Activated CD4-positive, alpha-beta T cell treated with anti-CD3 and anti-CD28 coated beads, Interleukin-2, amount 10 ng/mL, durations not matched to agents 24 days and 14 days (primary cell): ENCODE measurements at regions not wholly inside any gene's neighbourhood (a gene's known extent, or its start where the extent isn't known, plus 50 kb on each side); places are given as distances from the start of the nearest gene placed in this dataset.
"Not testable (repeated sequence)": the region's sequence is repeated elsewhere in the genome, so short reads cannot be mapped to it uniquely, and the experiment has no call there.

ENCODE experiments used
- DNase-seq: peaks from one replicate; pipeline ENCODE4 v3.0.0; 2022
- H3K27ac Mint-ChIP-seq: one replicate; pipeline ENCODE4 v1.8.0; 2022; ENCODE audit warnings: mild to moderate bottlenecking, mixed read lengths
- H3K27me3 Mint-ChIP-seq: one replicate; pipeline ENCODE4 v1.8.0; 2022; ENCODE audit warnings: mixed read lengths
- H3K36me3 Mint-ChIP-seq: one replicate; pipeline ENCODE4 v1.8.0; 2022; ENCODE audit warnings: low read depth, mild to moderate bottlenecking, mixed read lengths
- H3K4me1 Mint-ChIP-seq: one replicate; pipeline ENCODE4 v1.8.0; 2021; ENCODE audit warnings: mixed read lengths
- H3K4me3 Mint-ChIP-seq: one replicate; pipeline ENCODE4 v1.8.0; 2022; ENCODE audit warnings: mild to moderate bottlenecking, moderate library complexity, mixed read lengths
- H3K9me3 Mint-ChIP-seq: one replicate; pipeline ENCODE4 v1.8.0; 2021; ENCODE audit warnings: mixed read lengths
- intact Hi-C: fragments of 100-400 bp; cut with micrococcal nuclease; formaldehyde crosslinking; loops from one replicate; pipeline ENCODE4 v1.15.1; 2023

DNA sequence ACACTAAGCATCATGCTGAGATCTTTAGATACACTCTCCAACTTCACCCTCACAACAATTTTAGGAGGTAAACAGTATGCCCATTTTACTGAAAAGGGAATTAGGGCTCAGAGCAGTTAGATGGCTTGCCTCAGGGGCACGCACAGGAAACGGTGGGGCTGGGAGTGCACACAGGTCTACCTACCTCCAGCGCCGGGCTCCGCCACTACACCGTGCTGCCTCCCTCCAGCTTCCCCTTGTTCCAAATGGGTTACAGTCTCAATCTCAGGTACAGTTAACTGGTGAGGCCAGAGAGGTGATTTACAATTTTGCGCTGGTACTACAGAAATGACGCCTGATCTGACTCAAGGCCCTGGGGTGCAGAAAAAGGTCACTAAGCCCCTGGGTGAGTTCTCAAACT, 142.0 kb downstream of the NOC3L start:
- no peak overlapping the region for H3K4me3 Mint-ChIP-seq
- intact Hi-C loops, result no loop called here
- no peak for DNase-seq

DNA sequence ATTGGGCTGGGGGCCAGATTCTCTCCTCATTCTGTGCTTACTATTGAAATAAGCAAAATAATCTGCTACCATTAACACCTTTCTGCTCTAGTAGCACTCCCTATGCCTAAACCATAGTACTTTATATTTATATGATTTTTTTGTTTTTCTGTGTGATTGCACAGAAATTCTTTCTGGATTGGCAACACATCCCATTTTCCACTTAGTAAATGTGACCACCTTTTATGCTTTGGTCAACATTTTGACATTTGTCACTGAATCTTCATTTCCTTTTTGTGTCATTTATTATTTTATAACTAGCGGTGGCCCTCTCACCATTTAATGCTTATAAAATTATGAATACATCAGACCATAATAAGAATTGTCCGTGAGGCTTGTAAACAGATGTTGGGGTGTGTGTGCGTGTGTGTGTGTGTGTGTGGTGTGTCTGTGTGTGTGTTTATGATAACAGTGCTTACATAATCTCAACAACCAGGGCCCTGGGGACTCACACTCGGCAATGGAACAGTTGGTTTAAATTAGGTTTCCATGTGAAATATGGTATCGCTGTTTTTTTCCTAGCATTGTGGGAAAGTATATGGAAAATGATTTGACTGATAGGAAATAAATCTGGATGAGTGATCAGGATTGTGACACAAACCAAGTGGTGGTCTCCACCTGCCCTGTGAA, 138.9 kb downstream of the NOC3L start:
- Mint-ChIP-seq H3K9me3 (no peaks in the 10 kb centered on the region), H3K36me3 (no peaks in the 10 kb centered on the region), H3K27me3 (no peaks in the 10 kb centered on the region), H3K4me3 (no peak overlapping the region), H3K4me1 (no peaks in the 10 kb centered on the region), H3K27ac (no peak overlapping the region)
- intact Hi-C loops, result no loop called here
- no peak for DNase-seq

More for the DNA sequence above, 142.0 kb downstream of the NOC3L start:
- Mint-ChIP-seq H3K27me3 (no peaks in the 10 kb centered on the region), H3K27ac (no peak overlapping the region), H3K9me3 (no peaks in the 10 kb centered on the region), H3K36me3 (no peaks in the 10 kb centered on the region), H3K4me1 (no peaks in the 10 kb centered on the region)

DNA sequence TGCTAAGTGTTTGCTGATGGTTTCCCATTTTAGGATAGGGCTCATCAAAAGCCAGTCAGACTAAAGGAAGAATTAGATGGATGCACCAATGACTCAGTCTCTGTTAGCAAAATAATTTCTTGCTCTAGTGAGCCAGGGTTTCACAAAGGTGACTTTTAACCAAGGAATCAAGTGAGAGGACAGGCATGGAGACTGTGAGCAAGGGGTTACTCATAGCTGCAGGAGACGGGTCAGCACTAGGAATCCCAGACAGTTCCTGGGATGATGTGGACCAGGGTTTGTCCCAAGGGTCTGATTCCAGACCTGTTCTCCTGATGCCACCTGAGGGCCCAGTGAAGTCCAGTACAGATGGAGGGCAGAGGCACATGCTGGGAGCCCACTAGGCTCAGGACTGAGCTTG, 138.1 kb downstream of the NOC3L start:
- no peaks in the 10 kb centered on the region for H3K27me3 Mint-ChIP-seq
- no peaks in the 10 kb centered on the region for H3K4me1 Mint-ChIP-seq
- no peak overlapping the region for H3K4me3 Mint-ChIP-seq
- H3K9me3 Mint-ChIP-seq, result no peaks in the 10 kb centered on the region
- H3K36me3 Mint-ChIP-seq, result no peaks in the 10 kb centered on the region
- intact Hi-C loops, result no loop called here
- no peak overlapping the region for H3K27ac Mint-ChIP-seq
- no peak for DNase-seq

DNA sequence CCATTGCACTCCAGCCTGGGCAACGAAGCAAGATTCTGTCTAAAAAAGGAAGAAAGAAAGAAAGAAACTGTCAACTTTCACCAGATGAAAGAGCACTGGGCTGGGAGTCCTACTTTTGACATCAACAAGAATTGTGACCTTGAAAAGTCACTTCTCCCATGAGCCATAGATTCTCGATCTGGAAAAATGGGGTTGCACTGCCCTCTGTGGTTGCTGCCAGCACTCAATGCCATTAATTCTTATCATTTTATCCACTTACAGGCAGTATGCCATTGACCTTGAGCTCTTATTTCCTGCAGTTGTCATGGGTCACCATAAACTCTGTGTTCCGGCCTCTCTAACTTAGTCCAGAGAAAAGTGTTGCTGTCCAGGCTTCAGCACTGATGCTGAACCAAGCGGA, 137.2 kb downstream of the NOC3L start:
- no peaks in the 10 kb centered on the region for H3K27me3 Mint-ChIP-seq
- intact Hi-C loops, result no loop called here
- H3K27ac Mint-ChIP-seq, result no peak overlapping the region
- H3K9me3 Mint-ChIP-seq, result no peaks in the 10 kb centered on the region
- H3K4me1 Mint-ChIP-seq, result no peaks in the 10 kb centered on the region
- H3K4me3 Mint-ChIP-seq, result no peak overlapping the region
- H3K36me3 Mint-ChIP-seq, result no peaks in the 10 kb centered on the region
- no peak for DNase-seq

DNA sequence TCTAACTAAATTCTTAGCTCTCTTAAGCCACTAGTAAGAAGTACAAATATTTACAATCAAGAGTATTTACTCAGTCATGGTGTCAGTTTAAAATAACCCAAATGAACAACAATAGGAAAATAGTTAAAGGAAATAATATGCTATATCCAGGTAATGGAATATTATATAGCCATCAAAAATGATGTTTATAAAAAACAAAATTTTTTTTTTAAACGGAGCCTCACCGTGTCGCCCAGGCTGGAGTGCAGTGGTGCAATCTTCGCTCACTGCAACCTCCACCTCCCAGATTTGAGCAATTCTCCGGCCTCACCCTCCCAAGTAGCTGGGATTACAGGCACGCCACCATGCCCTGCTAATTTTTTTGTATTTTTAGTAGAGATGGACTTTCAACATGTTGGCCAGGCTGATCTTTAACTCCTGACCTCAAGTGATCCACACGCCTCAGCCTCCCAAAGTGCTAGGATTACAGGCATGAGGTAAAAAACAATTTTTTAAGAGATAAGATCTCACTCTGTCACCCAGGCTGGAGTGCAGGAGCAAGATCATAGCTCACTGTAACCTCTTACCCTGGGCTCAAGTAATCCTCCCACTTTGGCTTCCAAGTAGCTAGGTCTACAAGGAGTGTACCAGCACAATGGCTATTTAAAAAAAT, 132.5 kb downstream of the NOC3L start:
- H3K27ac Mint-ChIP-seq, result no peak overlapping the region
- no peak for DNase-seq
- no peaks in the 10 kb centered on the region for H3K36me3 Mint-ChIP-seq
- H3K9me3 Mint-ChIP-seq, result no peaks in the 10 kb centered on the region
- H3K27me3 Mint-ChIP-seq, result no peaks in the 10 kb centered on the region
- H3K4me3 Mint-ChIP-seq, result no peak overlapping the region
- H3K4me1 Mint-ChIP-seq, result no peaks in the 10 kb centered on the region
- intact Hi-C loops, result no loop called here

DNA sequence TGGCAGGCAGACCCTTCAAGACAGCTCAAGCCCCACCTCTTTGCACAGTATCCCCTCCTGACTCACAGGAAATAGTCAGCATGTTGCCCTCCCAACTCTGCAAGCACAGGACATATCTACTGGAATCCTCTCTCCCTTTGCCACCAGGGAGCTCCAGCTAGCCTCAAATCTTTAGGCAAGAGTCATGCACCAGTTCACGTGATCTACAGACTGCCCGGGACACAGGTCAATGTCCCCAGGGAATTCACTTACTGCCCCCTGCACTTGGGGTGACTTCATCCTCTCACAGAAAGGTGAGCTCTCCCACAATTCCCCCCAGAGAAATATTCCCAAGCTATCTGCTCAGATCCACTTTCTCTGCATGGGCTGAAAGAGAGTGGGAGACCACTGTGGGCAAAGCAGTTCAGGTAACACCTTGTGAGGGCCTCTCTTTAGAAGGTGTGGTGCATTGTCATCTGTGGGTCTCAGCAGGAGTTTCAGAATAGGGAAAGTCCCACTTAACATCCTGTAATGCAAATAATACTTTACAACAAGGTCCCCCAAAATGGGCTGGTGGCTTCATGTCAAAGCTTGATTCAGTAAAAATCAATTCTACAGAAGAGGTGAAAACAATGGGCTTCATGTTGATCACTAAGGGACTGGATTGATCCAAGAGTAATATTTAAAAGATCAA, 129.9 kb downstream of the NOC3L start:
- H3K4me1 Mint-ChIP-seq, result no peaks in the 10 kb centered on the region
- no peak overlapping the region for H3K4me3 Mint-ChIP-seq
- no peak overlapping the region for H3K27ac Mint-ChIP-seq
- H3K27me3 Mint-ChIP-seq, result peaks cover 3% of the 10 kb centered on the region
- no peak for DNase-seq
- no peaks in the 10 kb centered on the region for H3K9me3 Mint-ChIP-seq
- intact Hi-C loops, result no loop called here
- no peaks in the 10 kb centered on the region for H3K36me3 Mint-ChIP-seq

DNA sequence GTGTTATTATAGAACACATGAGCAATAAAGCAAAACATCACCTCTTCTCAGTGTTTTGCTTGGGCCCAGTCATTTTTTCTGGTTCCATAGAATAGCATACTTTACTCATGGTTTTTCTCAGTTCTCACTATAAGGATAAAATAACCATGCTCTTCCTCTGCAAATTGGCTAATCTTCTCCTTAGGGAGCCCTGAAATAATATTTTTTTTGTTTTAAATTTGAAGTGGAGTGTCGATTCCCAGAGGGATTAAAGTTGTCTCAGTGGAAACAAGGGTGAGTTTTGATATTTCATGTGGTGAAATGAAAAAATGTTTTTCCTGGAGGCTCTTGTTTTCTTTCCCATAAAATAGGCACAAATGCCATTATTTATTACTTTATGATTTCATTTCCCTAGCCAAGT, 127.3 kb downstream of the NOC3L start:
- Mint-ChIP-seq H3K27ac (no peak overlapping the region), H3K4me1 (no peaks in the 10 kb centered on the region), H3K27me3 (peaks cover 8% of the 10 kb centered on the region), H3K36me3 (no peaks in the 10 kb centered on the region), H3K9me3 (no peaks in the 10 kb centered on the region), H3K4me3 (no peak overlapping the region)
- intact Hi-C loops, result no loop called here
- no peak for DNase-seq

DNA sequence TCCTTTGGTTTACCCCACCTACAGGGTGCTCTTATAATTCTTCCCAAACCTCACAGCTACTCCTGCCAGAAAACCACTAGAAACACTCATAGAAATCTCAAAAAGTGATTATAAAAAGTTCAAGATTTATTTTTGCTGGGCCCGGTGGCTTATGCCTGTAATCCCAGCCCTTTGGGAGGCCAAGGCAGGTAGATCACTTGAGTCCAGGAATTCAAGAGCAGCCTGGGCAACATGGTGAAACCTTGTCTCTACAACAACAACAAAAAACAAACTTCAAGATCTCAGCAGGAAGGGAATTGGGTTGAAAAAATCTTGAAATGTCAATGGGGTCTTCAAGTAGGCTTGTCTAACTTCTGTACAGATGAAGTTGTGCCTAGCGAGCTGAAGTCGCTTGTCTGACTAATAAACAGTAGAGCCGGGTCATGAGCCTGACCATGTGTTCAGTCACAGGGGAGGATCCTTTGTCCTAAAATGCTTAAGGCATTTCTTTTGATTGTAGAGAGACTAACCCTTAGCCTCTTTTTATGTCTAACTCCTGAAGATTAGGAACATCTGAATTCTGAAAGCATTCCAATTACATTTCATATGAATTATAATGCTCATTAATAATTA, 124.6 kb downstream of the NOC3L start:
- intact Hi-C loops, result no loop called here
- H3K36me3 Mint-ChIP-seq, result no peaks in the 10 kb centered on the region
- H3K27ac Mint-ChIP-seq, result no peak overlapping the region

DNA sequence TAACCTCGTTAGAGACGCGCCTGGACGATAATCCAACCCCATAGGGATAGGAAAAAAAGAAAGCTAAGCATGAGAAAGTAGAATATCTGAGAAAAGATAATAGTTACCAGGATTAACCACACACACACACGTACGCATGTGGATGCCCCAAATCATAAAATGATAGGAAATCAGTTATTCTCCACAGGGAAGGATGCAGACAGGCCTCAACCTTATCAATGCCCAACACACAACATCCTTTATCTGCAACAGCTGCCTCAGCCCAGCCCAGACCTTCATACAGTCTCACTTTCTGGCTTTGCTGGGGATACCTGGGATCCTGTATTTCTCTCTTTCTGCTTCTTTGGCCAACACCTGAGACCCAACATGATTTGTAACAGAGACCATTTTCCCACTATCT, 123.0 kb downstream of the NOC3L start:
- no peak for DNase-seq
- H3K9me3 Mint-ChIP-seq, result no peaks in the 10 kb centered on the region
- H3K36me3 Mint-ChIP-seq, result no peaks in the 10 kb centered on the region
- H3K27ac Mint-ChIP-seq, result no peak overlapping the region
- H3K4me1 Mint-ChIP-seq, result no peaks in the 10 kb centered on the region
- peaks cover 12% of the 10 kb centered on the region for H3K27me3 Mint-ChIP-seq
- intact Hi-C loops, result no loop called here
- no peak overlapping the region for H3K4me3 Mint-ChIP-seq

More for the DNA sequence above, 124.6 kb downstream of the NOC3L start:
- DNase-seq, result no peak
- no peak overlapping the region for H3K4me3 Mint-ChIP-seq
- H3K4me1 Mint-ChIP-seq, result no peaks in the 10 kb centered on the region
- peaks cover 12% of the 10 kb centered on the region for H3K27me3 Mint-ChIP-seq
- H3K9me3 Mint-ChIP-seq, result no peaks in the 10 kb centered on the region

DNA sequence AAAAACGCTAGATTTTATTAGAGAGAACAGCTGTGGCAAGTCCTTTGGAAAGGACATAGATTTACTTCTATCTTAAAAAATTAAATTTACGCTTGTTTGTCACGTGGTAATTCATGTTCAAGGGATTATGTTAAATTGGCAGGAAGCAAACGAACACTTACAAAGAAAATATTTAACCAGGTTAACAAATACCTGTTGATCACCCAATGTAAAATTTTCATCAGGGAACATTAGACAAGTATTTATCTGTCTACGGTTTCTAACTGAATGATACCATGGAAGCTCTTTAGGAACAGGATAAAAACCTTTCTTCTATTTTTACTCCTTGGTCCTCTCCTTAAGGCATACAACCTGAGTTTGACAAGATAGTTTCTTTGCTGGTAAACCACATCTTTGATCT, 122.2 kb downstream of the NOC3L start:
- DNase-seq, result no peak
- no peak overlapping the region for H3K4me3 Mint-ChIP-seq
- H3K4me1 Mint-ChIP-seq, result no peaks in the 10 kb centered on the region
- no peaks in the 10 kb centered on the region for H3K9me3 Mint-ChIP-seq
- H3K36me3 Mint-ChIP-seq, result no peaks in the 10 kb centered on the region
- H3K27me3 Mint-ChIP-seq, result peaks cover 12% of the 10 kb centered on the region
- no peak overlapping the region for H3K27ac Mint-ChIP-seq
- intact Hi-C loops, result no loop called here

DNA sequence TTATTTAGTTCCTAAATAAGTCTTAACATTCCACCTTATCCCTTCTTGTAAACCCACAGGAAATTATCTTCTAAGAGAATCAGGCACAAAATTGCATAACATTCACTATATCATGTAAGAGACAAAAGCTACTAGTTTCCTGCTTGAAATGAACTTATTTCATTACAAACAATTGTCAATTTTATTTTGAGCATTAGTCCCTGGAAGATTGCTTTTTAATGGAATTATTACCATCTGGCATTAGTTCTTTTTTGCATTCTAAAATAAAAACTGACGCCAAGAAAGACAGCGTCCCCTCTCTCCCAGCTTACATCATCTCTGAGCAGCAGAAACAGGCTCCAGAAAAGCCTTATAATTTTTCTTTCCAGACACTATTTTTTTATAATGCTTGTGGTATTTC, 121.8 kb downstream of the NOC3L start:
- intact Hi-C loops, result no loop called here
- H3K27me3 Mint-ChIP-seq, result peaks cover 12% of the 10 kb centered on the region

DNA sequence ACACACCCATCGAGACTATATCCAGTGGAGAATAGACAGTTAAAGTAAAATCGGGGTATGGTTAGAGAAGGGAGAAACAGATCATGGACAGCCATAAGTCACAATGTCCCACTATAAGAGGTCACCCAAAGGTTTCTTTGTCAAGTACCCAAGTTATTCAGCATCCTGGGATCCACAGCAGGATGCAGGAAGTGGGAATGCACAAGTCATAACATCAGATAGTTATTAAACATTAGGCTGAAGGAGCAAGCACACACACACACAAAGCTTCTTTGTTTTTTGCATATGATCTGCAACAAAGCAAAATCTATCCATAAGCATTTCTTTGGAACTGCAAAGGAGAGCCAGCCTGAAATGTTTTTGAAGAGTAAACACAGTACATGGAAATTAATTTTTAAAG, 111.6 kb downstream of the NOC3L start:
- H3K4me3 Mint-ChIP-seq, result no peak overlapping the region
- intact Hi-C loops, result no loop called here
- no peak for DNase-seq
- no peaks in the 10 kb centered on the region for H3K9me3 Mint-ChIP-seq
- peaks cover 6% of the 10 kb centered on the region for H3K27me3 Mint-ChIP-seq
- no peaks in the 10 kb centered on the region for H3K4me1 Mint-ChIP-seq
- H3K27ac Mint-ChIP-seq, result no peak overlapping the region
- H3K36me3 Mint-ChIP-seq, result no peaks in the 10 kb centered on the region

More for the DNA sequence above, 121.8 kb downstream of the NOC3L start:
- no peak overlapping the region for H3K27ac Mint-ChIP-seq
- H3K9me3 Mint-ChIP-seq, result no peaks in the 10 kb centered on the region
- no peaks in the 10 kb centered on the region for H3K4me1 Mint-ChIP-seq
- no peaks in the 10 kb centered on the region for H3K36me3 Mint-ChIP-seq
- no peak overlapping the region for H3K4me3 Mint-ChIP-seq
- no peak for DNase-seq

DNA sequence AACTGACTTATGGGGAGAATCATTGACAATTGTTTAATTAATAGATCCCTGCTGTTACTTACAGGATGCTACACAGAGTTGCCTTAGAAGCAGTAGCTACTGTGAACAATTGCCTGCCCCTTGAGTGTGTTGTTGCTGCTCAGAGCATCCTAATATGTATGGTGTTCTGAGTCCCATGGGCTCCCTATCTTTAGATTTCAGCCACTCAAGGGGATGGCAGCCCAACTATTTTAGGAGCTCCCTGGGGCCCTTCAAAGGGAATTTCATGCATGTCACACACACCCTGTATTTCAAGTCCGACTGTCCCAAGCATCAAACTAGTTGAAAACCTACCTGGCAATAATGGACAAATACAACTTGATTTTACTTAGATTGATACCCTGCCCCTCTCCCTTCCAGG, 111.2 kb downstream of the NOC3L start:
- no peaks in the 10 kb centered on the region for H3K9me3 Mint-ChIP-seq

DNA sequence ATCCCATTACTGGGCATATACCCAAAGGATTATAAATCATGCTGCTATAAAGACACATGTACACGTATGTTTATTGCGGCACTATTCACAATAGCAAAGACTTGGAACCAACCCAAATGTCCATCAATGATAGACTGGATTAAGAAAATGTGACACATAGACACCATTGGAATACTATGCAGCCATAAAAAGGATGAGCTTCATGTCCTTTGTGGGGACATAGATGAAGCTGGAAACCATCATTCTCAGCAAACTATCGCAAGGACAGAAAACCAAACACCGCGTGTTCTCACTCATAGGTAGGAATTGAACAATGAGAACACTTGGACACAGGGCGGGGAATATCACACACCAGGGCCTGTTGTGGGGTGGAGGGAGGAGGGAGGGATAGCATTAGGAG, 105.3 kb downstream of the NOC3L start:
- H3K36me3 Mint-ChIP-seq, H3K27me3 Mint-ChIP-seq, H3K4me3 Mint-ChIP-seq, H3K4me1 Mint-ChIP-seq, H3K27ac Mint-ChIP-seq, intact Hi-C loops, DNase-seq, H3K9me3 Mint-ChIP-seq: not testable (repeated sequence)

More for the DNA sequence above, 111.2 kb downstream of the NOC3L start:
- Mint-ChIP-seq H3K27me3 (peaks cover 6% of the 10 kb centered on the region), H3K36me3 (no peaks in the 10 kb centered on the region), H3K4me1 (peaks cover under 1% of the 10 kb centered on the region), H3K4me3 (no peak overlapping the region), H3K27ac (no peak overlapping the region)
- no peak for DNase-seq
- intact Hi-C loops, result no loop called here
